G401.6 (cell line): ENCODE measurements at regions not wholly inside any gene's neighbourhood (a gene's known extent, or its start where the extent isn't known, plus 50 kb on each side); places are given as distances from the start of the nearest gene placed in this dataset.
"Not testable (repeated sequence)": the region's sequence is repeated elsewhere in the genome, so short reads cannot be mapped to it uniquely, and the experiment has no call there.

Source experiments
- FAIRE-seq: peaks from 2 replicates; lab custom pipeline; 2012; peaks lifted over from hg19 to GRCh38; lab: Jason Lieb, UNC

DNA sequence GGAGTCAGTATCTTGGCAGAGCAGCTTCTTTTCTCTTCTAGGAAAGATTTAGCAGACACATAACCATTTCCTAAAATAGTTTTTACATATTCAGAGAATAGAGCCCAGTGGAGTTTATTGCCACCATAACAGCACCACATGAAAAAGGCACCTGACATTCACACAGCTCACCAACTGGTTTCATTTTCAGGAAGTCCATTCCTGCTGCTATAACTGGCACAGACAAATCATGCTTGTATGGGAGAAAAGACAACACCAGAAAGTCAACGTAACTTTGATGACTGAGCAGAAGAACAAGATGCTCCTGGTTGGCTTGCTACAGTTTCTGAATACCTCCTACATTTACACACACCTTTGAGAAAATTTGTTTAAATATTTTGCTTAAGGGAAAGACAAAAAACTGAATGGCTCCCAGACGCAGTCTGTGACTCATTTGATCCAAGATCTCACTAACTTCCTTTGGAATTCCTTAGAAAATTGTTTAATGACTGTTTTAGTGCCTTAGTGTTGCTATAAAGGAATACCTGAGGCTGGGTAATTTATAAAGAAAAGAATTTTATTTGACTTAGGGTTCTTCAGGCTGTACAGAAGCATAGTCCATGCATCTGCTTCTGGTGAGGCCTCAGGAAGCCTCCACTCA is 1380.6 kb downstream of the CDH8 start:
- no peak for FAIRE-seq

DNA sequence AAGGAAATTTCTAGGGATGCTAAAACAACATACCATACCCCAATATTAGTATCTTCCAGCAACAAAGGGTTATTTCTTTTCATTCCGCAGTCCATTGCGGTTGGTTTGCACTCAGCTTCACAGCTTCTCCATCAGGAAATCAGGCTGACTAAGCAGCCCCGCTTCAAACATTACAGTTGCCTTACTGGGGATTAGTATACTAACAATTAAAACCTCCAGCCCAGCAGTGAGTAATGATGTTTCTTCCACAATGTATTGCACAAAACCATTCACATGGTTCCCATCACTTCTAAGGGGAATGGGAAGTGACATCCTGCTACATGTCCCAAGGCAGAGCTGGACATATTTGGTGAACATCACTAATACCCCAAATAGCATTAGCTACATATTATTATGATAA is 1384.9 kb downstream of the CDH8 start:
- FAIRE-seq: no peak

DNA sequence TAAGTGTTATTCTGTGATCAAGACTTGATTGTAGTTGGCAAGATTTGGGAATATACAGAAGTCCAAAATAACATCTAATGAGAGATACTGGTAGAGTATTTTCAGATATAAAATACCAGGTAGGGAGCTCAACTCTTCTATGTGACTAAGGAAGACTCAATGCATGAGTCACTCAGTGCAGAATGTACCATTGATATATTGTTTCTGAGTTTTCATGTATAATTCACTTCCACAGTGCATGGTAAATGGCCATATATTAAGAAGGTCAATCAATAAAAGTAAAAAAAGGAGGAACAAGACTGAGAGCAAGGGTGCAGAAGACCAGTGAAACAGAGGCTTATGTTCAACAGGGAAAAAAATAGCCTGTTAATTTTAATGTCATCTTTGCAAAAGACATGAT is 1387.9 kb downstream of the CDH8 start:
- FAIRE-seq: no peak

DNA sequence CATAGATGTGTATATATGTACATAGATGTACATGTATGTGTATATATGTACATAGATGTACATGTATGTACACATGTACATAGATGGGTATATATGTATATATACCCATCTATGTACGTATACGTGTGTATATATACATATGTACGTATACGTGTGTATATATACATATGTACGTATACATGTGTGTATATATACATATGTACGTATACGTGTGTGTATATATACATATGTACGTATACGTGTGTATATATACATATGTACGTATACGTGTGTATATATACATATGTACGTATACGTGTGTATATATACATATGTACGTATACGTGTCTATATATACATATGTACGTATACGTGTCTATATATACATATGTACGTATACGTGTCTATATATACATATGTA is 1388.8 kb downstream of the CDH8 start:
- FAIRE-seq: not testable (repeated sequence)

DNA sequence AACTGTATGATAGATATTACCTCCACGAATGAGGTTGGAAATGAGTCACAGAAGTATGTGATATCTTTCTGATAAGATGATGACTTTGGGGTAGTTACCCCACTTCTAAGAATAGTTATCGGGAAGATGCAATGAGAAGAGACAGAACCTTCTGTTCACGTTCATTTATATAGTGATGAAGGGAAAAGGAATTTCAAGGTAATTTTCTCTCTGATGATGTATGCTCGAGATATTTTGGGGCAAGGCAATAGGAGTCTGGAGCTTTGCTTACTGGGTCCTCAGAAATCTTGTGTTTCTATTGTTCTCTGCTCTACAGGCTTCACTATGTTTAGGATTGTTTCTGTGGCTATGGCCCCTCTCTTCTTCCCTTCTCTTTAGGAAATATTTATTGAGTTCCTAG is 1389.6 kb downstream of the CDH8 start:
- FAIRE-seq: no peak

DNA sequence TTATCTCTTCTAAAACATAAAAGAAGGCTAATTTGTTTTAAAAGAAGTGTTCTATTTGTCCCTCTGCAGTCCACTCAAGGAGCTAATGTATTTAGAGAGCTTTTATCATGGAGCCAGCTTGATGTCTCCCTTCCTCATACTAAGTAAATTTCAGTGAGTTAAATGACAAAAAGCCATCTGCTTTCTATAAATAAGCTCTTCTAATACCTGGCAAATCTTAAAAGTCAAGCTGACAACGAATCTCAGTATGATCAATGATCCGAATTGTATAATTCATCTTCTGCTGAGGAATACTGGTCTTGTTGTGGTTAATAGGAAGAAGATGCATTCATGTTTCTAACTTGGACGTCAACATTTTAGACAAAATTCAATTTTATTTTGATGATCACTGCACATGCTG is 1390.7 kb downstream of the CDH8 start:
- FAIRE-seq: no peak

DNA sequence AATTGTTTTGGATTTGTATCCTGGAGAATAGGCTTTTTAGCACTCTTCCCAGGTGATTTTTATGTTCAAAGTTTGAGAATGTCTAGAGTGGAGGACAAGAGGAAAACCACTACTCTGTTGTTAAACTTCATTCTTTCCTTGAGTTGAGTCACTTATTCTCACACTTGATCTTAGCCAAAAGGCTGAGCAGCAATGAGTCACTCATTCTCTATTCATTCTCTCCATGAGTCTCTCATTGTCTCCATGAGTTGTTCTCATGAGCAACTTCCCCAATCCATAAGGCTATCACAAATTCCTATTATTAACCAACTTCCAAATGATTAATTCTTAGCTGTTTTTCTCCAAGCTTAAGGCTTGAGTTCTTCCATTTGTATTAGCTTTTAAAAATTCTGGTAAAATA is 1393.3 kb downstream of the CDH8 start:
- FAIRE-seq: no peak

DNA sequence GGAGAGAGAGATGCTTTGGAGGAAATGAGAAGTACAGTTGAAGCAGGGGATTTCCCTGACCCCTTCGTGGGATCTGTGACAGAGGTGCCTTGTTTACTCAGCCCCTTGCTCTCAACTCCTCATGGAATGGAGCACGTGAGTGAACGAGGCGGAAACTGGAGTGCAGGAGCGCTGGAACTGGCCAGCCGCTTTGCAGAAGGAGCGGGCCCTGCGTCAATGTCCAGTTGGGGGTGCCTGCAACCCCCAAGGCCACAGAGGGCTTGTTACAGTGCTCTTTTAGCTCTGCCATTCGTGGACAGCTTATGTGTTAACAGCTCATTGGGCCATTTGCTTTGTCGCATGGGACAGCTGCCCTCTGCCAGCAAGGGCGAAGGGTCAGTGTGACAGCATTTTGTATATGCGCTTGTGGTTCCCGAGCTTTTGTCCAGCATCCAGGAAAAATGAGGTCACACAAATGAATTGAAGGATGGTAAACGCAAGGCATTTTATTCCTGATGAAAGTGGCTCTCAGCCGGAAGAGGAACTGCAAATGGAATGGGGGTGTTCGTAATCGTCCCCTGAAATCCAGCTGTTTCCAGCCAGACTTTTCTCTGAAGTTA is 1395.1 kb downstream of the CDH8 start:
- no peak for FAIRE-seq

DNA sequence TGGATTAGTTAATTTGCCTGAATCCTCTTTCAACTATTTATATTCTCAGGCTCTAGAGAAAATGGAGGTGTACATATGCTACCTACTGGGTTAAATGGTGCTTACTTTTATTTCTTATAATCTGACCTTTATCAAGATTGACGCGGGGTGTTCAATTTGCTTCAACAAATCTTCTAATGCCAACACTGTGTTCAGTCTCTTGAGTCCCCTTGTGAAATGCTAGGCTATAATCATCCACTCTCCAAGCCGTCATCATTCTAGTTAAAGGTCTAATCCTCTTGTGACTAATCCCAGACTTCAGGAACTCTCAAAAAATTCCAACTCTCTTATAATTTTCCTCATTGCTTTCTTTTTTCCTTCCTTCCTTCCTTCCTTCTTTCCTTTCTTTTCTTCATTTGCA is 1396.2 kb downstream of the CDH8 start:
- FAIRE-seq: no peak

DNA sequence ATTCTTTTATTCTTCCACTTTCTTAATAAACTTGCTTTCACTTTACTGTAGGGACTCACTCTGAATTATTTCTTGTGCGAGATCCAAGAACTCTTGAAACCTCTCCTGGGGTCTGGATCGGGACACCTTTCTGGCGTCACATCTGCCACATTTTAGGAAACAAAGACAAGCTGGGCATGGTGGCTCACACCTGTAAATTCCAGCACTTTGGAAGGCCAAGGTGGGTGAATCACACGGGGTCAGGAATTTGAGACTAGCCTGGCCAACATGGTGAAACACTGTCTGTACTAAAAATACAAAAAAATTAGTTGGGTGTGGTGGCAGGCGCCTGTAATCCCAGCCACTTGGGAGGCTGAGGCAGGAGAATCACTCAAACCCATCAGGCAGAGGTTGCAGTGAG is 1399.6 kb downstream of the CDH8 start:
- not testable (repeated sequence) for FAIRE-seq

DNA sequence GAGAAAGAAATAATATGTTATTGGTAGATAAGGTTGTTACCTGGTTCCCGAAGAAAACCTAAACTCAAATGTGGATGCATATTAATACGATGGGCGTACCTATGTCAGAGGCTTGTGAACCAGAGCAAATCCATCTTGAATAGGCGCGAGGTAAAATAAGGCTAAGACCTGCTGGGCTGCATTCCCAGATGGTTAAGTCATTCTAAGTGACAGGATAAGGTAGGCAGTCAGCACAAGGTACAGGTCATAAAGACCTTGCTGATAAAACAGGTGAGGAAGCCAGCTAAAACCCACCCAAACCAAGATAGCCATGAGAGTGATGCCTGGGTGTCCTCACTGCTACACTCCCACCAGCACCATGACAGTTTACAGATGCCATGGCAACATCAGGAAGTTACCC is 1400.1 kb downstream of the CDH8 start:
- no peak for FAIRE-seq

DNA sequence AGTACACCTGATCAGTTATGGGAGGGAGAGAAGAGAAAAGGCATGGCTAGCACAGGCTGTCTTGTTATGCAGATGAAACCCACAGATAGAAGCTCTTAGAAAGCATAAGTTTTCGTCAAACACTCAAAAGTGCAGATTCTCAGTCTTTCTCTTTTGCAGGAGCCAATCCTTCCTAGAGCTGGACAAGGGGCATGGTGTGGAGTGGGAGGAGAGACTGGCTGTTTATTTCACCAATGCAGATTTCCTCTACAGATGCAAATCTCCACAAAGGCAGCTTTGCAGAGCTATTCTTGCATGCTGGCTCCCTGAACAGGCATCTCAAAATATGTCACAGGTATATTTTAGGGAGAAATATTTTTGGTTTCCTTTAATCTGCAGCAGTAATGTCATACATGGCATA is 1400.7 kb downstream of the CDH8 start:
- FAIRE-seq: no peak

DNA sequence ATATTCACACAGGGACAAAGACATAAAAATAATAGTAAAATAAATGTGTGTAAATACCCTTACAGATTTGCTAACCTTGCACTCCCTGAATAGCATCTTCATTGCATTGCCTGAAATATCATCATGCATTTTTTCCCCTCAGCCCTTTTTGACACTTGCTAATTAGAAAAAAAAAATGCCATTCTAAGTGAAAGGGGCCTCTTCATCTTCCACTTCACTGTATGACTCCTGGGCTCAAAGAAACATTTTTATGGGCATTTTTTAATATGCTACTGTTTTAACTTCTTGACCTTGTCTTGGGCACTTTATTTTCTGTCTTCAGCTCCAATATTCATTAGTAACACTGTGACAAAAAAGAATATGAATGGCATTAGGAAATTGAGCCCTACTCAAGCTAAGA is 1424.4 kb downstream of the CDH8 start:
- no peak for FAIRE-seq

DNA sequence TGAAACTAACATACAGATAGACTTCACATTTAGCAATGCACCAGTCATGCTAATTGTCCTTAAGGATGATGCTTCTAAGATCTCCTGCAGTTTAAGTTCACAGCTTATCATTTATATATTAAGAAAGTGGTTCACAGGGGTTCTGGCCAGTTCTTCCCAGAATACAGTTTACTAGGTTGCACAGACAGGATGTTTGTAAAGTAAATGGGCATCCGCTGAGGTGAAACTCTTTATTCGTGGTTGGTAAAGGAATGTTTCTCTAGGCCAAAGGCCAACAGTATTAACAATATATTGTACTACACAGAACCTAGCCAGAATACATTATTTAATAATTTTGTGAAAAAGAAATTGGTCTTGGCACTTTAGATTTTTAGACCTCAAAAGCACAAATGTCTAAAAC is 1427.3 kb downstream of the CDH8 start:
- no peak for FAIRE-seq

DNA sequence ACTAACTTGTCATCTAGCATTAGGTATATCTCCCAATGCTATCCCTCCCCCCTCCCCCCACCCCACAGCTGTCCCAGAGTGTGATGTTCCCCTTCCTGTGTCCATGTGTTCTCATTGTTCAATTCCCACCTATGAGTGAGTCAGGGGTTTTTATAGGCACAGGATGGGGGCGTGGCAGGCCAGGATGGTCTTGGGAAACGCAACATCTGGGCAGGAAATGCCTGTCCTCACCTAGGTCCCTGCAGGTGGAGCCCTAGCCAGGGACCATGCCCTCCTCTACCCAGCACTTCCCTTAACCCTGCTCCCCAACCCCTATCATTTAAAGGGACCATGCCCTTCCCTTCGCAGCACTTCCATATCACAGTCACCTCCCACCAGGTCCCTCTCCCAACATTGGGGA is 1430.6 kb downstream of the CDH8 start:
- FAIRE-seq: not testable (repeated sequence)

DNA sequence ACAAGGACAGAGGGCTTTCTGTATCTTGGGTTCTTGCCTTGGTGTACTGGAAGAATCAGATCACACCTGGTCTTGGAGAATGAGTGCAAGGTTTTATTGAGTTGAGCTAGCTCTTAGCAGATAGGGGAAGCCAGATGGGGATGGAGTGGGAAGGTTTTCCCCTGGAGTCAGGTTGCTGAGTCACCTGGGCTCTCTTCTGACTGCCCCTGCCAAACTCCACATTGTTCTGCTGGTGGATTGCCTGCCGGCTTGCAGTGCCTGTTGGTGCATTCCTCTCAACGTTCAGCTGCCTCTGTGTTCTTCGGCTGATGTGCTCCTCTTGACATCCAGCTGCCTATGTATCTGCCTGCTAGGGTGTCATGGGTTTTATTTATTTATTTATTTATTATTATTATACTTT is 1431.1 kb downstream of the CDH8 start:
- no peak for FAIRE-seq

DNA sequence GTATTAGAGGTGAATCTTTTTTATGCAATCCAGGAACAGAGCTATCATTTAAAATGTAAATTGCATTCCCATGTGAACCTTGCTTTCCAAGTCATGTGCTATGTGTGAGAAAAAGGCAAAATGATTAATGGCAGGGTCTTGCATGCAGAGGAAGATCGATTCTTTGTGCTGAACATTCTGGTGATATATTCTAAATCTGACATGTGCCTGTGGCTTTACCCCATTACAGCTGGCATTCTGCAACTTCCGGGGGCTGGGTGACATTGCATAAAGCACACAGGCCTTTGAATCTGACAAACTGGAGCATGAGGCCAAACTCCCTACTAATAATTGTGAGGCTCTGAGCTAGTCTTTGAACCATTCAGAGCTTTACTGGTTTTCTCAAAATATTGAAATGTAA is 1449.7 kb downstream of the CDH8 start:
- no peak for FAIRE-seq

DNA sequence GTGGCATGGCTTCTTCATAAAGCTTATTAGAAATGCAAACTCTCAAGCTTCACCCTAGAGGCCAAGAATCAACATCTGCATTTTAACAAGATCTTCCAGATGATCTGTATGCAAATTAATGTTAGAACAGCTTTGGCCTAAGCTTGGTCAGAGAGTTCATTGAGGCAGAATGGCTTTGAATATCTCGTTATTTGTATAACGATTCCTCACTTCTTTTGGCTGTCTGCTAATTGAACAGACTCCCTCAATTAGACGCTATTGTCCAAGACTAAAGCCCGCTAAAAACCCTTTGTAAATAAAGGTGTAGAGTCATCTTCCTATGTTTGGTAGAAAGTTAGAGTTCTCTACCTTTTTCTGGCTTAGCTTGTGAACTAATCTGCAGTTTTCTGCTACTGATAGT is 1453.7 kb downstream of the CDH8 start:
- no peak for FAIRE-seq

DNA sequence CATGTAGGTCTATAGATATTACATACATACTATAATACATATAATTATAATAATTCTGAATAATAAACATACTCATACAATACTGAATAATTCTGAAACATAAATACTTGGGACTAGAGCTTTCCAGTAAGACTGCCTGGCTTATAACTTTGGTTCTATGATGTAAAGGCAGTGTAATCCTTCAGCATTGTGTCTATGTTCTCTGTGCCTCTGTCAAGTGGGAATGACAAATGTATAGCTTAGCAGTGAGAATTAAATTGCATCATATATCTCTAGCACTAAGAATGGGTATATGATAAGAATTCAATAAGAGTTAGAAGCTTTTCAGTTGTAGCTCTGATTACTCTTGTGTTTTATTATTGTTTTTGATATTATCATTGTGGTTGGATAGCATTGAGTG is 1469.3 kb downstream of the CDH8 start:
- FAIRE-seq: no peak

DNA sequence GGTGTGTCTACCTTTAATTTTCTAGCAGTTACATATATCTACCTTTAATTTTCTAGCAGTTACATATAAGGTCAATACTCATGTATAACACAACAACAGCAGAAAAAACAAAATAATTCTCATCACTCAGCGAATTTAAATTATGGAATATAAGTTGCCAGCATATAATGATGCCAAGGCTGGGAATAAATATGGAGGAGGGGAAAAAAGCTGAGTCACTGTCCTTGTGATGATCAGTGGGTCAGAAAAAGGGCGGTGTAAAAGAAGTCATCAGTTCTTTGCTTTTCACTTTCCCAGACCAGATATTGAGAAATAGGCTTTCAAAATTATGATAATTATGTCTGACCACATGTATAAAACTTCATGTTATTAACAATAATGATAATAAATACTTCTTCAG is 1471.7 kb downstream of the CDH8 start:
- FAIRE-seq: no peak

DNA sequence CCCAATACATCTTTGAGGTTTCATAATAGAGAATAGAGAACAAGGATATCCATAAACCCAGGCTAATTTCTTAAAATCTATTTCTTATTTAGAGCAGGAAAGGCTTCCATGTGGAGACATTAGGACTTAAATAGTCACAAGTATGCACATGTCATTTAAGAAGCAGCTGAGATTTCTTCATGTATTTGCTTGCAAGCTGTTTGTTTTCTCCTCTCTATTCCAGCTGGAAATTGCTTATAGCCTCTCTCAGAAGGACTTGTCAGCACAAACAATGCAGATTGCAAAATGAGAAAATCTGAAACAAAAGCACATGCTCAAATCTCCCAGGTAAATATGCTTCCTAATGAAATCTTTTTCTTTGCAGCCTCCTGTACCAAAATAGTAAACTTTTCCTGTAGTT is 1473.1 kb downstream of the CDH8 start:
- FAIRE-seq: no peak

DNA sequence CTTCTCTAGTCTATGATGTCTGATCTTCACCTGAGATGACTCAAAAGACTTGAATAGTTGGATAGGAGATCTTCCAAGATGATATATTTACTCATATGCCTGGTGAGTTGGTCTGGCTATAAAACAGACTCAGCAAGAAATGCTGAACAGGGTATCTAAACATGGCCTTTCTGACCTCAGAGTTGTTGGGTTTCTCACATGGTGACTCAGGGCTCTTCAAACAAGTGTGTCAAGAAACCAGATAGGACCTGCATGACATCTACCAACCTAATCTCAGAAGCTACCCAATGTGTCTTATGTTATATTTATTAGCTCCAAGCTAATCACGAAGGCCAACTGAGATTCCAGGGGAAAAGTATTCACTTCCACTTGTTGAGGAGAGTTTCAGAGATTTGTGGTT is 1477.3 kb downstream of the CDH8 start:
- no peak for FAIRE-seq

DNA sequence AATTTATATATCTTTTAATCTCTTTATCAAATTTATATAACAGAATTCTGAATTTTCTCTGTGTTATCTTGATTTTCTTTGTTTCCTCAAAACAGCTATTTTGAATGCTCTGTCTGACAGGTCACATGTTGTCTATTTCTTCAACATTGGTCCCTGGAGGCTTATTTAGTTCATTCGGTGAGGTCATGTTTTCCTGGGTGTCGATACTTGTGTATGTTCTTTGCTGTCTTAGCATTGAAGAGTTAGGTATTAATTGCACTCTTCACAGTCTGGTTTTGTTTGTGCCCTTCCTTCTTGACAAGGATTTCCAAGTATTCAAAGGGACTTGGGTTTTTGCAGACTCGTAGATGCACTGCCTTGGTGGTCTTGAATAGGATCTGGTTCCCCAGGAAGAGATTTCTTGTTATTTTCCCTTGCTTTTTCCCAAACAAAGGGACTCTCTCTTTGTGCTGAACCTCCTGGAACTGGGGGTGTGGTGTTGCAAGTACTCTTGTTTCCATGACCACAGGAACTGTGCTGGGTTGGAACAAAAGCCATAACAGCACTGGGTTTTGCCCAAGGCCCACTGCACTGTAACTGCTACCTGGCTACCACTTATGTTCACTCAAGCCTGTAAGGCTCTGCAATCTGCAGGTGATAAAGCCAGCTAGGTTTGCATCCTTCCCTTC is 1483.0 kb downstream of the CDH8 start:
- no peak for FAIRE-seq

DNA sequence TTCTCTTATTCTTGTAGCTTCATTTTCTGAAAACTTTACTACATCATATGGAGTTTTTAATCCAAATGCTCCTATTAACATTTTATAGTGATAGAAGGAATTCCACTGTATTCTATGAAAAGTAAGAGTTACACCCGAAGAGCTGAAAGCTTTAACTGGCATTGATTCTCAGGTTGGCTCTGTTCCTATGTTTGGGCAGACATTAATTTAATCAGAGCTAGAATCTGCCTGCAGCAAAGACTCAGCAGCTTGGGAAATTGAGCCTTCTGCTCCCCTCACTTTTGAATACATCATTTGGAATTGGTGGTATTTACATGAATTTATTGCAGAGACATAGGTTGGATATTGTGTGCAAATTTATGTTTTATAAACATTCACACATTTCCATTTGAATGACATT is 1494.7 kb downstream of the CDH8 start:
- FAIRE-seq: no peak
